ENCODE measurements at regions not wholly inside any gene's neighbourhood (a gene's known extent, or its start where the extent isn't known, plus 50 kb on each side); places are given as distances from the start of the nearest gene placed in this dataset.

- H3K27ac ChIP-seq: no peak overlapping the region
- TF ChIP-seq CTCF (conservative IDR thresholded peaks at IDR 0.05) (no peak), ZFX (IDR thresholded peaks at IDR 0.05) (no peak)
Measured at GRCh38 chr13:109541081-109541480, 245.3 kb downstream of the IRS2 start.

- TF ChIP-seq CTCF (conservative IDR thresholded peaks at IDR 0.05) (no peak), ZFX (IDR thresholded peaks at IDR 0.05) (no peak)
- no peak overlapping the region for H3K27ac ChIP-seq
Measured at GRCh38 chr13:109537584-109537983, 248.8 kb downstream of the IRS2 start.

GRCh38 chr13:109533350-109533749 lies 253.0 kb downstream of the IRS2 start:
- no peak for TF ChIP-seq CTCF (conservative IDR thresholded peaks at IDR 0.05)
- no peak for TF ChIP-seq ZFX (IDR thresholded peaks at IDR 0.05)
- H3K27ac ChIP-seq: no peak overlapping the region

GRCh38 chr13:109529964-109530363 lies 256.4 kb downstream of the IRS2 start:
- H3K27ac ChIP-seq: no peak overlapping the region
- no peak for TF ChIP-seq CTCF (conservative IDR thresholded peaks at IDR 0.05)
- TF ChIP-seq ZFX (IDR thresholded peaks at IDR 0.05): no peak

GRCh38 chr13:109521719-109522118 lies 264.7 kb downstream of the IRS2 start:
- H3K27ac ChIP-seq: no peak overlapping the region
- TF ChIP-seq CTCF (conservative IDR thresholded peaks at IDR 0.05) (no peak), ZFX (IDR thresholded peaks at IDR 0.05) (no peak)

DNA sequence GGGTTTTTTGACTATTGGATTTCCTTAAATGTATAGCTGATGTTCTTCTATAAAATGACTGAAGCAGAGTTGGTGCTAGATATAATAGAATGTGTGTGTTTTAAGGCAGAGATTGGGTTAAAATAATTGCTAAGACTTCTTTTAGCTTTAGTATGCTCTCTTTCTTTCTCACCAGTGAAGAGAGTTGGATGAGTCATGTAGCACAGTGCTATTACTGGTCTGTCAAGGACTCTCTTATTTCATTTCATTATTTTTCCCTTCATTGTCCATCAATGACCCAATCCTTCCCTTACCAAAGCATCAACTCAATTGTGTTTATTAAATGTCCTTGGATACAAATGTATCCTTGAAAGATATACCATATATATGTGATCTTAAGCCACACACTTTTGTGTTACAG lies 268.9 kb downstream of the IRS2 start:
- no peak overlapping the region for H3K27ac ChIP-seq
- no peak for TF ChIP-seq ZFX (IDR thresholded peaks at IDR 0.05)

GRCh38 chr13:109516186-109516585 lies 270.2 kb downstream of the IRS2 start:
- TF ChIP-seq ZFX (IDR thresholded peaks at IDR 0.05): no peak
- TF ChIP-seq CTCF (conservative IDR thresholded peaks at IDR 0.05): no peak
- H3K27ac ChIP-seq: no peak overlapping the region

- peak overlapping the region; percentile 47; the same call in 1 of the 2 replicates for H3K27ac ChIP-seq
- TF ChIP-seq CTCF (conservative IDR thresholded peaks at IDR 0.05) (no peak), ZFX (IDR thresholded peaks at IDR 0.05) (no peak)
Measured at GRCh38 chr13:109510013-109510412, 276.4 kb downstream of the IRS2 start.
